HPDE6-E6E7 (cell line): ENCODE measurements at regions not wholly inside any gene's neighbourhood (a gene's known extent, or its start where the extent isn't known, plus 50 kb on each side); places are given as distances from the start of the nearest gene placed in this dataset.
A peak's percentile ranks its signal among the peaks of the same experiment; 100 is the strongest.

Experiments used
- DNase-seq: peaks from one replicate; pipeline ENCODE4 v3.0.0; 2011; ENCODE audit warnings: missing footprints; ENCODE audit errors: extremely low spot score

DNA sequence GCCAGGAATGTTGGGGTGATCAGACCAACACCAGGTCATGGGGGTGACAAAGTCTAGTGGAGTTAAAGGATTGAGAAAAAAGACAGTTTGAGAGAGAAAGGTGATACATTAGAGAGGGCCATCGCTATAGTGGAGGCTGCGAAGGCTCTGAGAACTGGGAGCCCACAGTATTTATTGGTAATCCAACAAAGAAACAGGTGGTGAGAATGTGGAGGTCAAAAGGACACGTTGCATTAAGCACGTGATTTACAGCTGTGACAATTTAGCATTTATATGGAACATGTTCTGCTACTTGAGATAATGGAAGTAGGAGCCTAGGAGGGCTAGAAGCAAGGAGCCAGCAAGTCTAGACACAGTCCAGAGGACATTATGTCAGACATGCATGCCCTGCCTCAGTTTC, 2086.5 kb upstream of the C9orf72 start:
- DNase-seq, result no peak

DNA sequence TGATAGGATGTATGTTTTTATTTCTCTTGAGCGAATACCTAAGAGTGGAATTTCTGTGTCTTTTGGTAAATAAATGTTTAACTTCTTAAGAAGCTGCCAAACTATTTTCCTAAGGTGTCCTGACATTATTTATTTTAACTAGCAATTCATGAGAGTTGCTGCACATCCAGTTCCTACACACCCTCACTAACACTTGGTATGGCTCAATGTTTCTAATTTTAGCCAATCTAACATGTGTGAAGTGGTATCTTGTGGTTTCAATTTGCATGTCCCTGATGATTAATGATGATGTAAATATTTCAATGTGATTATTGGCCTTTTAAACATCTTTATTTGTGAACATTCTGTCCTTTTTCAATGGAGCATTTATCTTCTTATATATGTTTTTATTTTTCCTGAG, 2095.5 kb upstream of the C9orf72 start:
- no peak for DNase-seq

DNA sequence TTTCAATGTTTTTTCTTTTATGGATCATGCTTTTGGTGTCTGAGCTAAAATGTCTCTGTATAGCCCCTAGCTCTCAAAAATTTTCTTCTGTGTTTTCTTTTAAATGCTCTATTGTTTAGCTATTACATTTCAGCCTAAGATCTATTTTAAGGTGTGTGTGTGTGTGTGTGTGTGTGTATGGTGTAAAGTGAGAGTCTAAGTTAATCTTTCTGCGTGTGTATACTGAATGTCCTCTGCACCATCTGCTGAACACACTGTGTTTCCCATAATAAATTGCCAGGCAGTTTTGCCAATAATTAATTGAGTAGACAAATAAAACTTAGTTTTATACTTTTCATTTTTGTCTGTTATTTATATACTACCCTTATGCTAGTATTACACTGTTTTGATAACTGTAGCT, 2096.3 kb upstream of the C9orf72 start:
- no peak for DNase-seq

DNA sequence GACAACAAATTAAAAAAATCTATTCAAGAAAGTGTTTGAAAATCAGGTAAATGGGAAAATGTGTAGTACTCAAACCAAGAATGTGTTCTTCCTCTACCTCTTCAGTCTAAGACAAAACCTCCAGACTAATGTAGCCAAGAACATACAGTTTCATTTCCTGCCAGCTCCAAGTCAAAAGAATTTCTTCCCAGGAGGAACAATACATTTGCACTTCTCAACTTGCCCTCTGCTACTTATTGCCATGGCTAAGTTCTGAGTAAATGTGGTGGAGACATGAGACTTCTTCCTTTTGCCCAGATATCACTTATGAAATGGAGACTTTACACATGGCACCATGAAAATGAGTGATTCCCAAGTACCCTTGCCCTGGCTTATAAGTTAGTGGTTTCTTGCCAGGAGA, 2112.2 kb upstream of the C9orf72 start:
- DNase-seq, result no peak

DNA sequence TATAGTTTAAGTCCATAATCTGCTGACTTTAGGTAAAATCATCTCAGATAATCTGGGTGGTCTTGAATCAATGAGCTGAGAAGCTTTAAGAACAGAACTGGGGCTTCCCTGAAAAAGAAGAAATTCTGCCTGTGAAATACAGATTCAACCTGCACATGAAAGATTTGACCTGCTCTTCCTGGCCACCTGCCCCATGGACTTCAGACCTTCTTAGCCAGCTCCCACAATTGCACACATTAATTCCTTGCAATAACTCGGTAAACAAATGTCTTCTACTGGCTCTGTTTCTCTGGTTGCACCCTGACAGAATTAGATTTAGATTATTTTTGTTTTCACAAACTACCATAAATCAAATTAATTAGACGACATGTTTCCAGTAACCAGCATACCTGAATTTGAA, 2117.9 kb upstream of the C9orf72 start:
- no peak for DNase-seq

DNA sequence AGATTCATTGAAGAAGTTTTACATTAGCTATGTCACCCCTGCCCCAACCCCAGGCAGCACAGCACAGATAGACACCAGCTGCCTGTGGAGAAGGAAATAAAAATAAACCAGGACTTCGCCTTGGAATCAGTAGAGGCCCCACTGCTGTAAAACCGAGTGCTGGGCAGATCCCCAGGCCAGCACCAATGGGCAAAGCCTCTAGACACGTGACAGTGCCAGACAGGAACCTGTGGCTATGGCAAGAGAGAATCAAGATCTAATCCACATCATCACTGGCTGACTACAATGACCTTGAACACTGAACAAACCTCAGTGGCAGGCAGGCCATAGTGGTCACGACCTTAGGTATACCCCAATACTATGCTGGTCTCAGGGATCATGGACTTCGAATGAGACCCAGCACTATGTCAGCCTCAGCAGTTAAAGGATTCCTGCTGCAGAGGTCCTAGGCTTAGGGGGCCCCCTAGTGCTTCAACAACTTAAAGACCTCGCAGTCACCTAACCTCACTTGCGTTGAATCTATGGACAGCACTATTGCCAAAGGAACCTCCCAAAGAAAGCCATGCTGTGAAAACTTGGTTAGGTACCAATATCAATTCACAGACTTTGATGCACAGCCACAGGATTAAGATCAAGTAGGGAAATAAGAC, 2118.6 kb upstream of the C9orf72 start:
- peak; percentile 6 for DNase-seq

DNA sequence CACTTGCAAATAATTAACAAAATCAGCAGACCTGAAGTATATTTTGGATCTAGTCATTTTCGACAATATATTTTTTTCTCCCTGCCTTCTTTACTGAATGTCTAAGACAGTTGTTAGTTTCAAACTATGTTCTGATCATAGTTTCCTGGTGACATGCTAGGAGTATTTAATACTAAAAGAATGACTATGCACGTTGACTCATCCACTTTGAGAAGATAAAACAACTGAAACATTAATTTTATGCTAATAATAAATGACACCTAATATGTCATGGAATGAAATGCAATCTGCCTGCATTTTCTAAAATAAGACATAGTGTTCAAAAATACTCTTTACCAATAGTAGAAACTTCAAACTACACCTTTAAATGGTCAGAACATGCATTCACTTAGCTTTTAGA, 2123.7 kb upstream of the C9orf72 start:
- peak; percentile 6 for DNase-seq

DNA sequence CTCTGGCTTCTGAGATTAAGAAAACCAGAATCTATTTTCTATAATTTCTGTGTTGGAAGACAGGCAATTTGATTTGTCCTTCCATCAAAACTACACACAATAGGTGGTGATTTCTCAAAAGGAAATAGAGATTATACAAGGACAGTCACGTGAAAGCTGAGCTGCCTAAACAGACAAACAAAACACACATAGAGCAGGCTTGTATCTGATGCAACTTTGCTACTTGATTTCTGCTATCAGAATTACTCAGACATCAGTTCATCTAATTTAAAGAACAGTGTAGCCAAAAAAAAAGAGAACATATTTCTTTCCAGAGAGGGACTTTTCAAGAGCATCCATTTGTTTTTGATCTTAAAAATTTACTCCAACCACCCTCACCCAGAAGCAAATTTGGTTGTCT, 2128.3 kb upstream of the C9orf72 start:
- DNase-seq, result no peak

DNA sequence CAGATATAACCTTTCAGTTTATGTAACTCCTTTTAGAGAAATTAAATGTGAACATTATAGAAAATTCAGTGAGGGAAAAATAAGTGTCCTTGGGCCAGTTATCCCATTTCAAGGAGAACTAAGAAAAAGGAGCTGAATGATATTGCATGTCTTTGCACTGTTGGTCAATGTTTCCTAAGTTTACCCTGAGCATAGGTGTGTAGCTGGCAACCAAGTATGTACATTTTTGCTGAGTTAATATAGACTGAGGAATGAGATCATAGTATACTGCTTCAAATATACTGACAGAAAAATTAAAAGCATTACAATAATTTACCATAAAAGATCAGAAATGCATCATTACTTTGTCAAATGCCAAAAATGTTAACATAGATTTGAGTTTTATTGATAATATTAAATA, 2128.7 kb upstream of the C9orf72 start:
- no peak for DNase-seq

DNA sequence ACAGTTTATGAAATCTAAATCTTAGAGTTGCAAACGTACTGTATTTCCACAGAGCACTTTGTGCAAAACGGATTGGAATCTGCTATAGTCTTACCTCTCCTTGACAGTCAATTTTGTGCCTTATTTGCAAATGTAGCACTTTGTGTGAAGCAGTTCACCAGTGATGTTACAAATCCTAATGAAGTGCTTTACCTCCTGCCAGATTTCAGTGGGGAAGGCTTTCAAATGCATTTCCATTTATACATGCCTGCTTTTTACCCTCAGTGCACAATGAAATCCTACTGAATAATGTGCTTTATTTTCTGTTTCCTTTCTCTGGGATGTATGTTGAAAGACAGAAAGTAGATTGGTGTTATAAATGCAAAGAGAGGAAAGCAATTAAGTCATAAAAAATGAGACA, 2141.6 kb upstream of the C9orf72 start:
- no peak for DNase-seq

DNA sequence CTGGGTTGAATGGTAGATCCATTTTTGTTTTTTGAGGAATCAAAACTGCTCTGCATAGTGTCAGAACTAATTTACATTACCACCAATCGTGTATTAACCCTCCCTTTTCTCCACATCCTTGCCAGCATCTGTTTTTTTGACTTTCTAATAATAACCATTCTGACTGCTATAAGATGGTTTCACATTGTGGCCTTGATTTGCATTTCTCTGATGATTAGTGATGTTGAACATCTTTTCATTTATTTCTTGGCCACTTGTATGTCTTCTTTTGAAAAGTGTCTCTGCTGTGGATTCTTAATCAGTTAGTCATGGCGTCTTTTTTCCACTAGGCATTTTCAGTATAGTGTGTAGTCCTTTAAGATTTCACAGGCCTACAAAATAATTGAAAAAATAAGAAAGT, 2144.3 kb upstream of the C9orf72 start:
- DNase-seq, result no peak

DNA sequence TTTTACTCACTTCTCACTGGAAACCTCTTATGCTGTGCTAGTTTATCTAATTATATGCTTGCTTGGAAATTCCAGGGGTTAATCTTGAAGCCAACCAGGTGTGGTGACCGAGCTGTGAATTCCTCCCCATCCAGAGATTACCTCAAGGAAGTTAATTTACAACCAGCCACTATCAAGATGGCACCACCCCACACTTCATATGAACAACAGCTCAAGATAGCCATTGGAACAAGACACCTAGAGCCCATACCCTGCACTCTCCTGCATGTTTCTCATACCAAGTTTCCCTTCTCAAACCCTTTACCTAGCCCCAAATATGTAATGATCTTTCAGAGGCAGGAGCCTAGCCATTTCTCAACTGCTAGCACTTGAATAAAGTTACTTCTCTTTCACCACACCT, 2156.9 kb upstream of the C9orf72 start:
- DNase-seq, result no peak

DNA sequence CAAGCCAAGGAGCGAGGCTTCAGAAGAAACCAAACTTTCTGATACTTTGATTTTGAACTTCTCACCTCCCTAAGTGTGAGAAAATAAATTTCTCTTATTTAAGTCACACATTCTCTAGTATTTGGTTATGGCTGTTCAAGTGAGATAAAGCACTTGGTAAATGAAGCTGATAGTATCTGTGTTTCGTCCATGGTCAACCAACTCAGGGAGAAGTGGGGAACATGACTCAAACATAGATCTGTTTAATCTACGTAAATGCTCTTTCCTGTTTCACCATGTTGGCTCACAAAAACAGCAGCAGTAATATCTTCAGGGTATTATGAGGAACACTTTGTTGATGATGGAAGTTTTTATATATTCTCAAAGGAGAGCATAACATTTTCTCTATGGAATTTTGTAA, 2167.2 kb upstream of the C9orf72 start:
- DNase-seq, result no peak

DNA sequence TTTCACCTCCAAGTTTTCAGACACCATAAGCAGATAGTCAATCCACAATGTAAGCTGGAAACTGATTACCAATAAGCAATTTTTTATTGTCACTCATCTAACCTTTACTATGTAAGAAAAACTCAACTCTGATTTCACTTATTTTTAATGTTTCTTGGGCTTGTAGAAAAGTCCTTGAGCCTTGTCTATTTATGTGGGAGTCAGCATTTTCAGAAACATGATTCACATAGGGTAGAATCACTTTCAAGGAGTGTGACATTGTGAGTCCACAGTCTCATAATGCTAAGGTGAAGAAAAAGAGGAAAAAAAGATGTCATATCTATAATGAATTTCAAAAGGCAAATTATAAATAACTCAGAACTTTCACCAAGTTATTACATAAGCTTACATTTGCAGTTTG, 2167.9 kb upstream of the C9orf72 start:
- no peak for DNase-seq

DNA sequence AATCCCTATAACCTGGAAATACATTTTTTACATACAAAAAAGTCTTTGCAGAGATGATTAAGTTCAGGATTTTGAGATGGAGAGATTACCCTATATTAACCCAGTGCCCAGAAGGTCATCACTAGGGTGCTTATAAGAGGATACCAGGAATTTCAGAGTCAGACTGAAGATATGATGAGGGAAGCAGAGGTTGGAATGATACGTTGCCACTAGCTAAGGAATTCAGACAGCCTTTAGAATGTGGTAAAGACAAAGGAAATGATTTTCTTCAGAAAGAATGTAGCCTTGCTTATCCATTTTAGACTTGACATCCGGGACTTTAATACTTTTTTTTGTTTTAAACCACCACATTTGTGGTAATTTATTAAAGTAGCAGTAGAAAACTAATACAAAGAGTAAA, 2176.8 kb upstream of the C9orf72 start:
- no peak for DNase-seq

DNA sequence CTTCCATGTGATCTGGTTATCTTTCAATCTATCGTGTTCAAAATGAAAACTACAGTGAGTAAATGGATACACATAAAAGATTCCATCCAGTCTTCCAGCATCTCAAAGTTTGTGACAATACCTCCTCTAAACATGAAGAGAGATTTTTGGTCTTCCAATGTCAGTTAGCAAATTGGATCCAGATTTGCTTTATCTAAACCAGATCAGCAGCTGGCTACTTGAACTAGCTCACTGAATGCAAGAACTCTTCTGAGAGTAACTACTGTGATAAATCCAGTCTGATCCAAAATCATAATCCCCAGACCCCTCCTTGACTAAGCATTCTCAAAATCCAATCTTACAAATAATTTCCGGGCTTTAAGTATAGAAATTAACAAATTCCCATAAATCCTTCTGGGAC, 2177.9 kb upstream of the C9orf72 start:
- no peak for DNase-seq

DNA sequence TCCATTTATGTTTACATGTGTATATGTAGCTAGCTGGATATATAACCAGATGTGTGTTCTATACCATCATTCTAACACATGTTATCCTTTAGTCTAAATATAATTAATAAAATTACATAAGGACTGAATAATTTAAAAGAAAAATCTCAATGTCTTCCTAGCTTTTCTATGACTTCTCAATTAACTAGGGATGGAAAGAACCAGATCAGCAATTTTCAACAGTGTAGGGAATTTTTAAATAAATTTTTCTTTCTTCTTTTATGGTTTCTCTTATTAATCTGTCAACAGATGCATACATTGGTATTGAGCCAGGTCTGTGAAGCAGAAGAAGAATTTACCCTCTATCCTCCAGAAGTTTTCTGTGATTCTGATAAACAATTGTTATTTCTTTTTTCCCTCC, 2180.4 kb upstream of the C9orf72 start:
- no peak for DNase-seq

DNA sequence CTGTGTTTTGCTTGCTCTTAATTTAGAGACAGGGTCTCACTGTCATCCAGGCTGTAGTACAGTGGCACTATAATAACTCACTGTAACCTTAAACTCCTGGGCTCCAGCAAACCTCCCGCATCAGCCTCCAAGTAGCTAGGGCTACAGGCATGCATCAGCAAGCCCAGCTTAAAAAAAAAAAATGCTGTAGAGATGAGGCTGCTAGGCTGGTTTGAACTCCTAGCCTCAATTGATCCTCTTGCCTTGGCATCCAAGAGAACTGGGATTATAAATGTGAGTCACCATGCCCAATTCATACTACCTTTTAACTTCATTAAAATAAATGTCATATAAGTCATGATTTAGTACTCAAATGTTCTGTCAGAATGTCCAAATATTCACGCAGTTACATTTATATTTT, 2195.7 kb upstream of the C9orf72 start:
- no peak for DNase-seq

DNA sequence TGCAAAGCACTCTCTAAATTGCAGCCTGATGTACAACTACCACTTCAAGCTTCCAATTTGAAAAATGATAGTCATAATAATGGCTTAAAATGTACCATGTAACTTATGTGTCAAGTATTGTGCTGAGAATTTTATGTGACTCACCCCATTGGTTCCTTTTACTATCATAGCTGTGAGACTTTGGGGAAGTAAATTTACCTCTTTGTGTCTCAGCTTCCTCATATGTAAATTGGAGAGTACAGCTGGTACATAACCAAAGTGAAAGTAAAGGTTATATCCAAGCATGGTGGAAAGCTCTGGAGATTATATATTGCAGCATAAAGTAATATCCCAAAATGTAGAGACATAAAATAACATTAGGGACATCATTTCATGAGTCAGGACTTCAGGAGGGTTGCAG, 2200.4 kb upstream of the C9orf72 start:
- DNase-seq, result no peak

DNA sequence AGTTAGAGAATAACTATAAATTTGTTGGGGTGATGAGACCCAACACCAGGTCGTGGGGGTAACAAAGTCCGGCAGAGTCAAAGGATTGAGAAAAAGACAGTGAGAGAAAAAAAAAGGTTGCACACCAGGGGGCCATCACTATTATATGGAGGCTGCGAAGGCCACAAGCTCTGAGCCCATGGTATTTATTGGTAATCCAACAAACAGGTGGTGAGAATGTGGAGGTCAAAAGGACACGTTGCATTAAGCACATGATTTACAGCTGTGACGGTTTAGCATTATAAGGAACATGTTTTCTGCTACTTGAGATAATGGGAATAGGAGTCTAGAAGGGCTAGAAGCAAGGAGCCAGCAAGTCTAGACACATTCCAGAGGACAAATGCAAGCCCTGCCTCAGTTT, 2202.2 kb upstream of the C9orf72 start:
- DNase-seq, result no peak

DNA sequence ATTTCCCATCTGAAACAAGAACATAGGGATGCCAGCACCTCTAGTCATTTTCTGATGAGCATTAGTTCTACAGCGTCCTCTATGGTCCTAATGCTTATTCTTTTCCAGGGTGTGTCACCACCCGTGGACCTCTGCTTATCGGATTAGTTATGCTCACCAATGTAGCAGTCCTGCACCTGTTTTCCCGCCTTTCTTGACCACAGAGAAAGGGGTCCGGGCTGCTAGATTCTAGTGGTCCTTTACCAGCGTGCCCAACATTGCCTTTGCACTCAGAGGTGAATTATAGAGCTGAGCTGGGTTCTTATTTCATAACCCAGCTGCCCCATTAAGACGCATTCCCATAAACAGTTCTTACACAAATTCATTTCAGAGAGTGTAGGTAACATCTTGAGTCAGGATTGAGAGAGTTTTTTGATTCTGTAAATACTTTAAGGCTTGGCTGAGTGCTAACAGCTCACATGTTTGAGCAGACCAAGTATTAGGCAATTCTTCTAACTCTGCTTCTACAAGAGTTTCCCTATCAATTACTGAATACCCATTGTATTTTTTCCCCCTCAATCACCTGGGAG, 2205.1 kb upstream of the C9orf72 start:
- no peak for DNase-seq

DNA sequence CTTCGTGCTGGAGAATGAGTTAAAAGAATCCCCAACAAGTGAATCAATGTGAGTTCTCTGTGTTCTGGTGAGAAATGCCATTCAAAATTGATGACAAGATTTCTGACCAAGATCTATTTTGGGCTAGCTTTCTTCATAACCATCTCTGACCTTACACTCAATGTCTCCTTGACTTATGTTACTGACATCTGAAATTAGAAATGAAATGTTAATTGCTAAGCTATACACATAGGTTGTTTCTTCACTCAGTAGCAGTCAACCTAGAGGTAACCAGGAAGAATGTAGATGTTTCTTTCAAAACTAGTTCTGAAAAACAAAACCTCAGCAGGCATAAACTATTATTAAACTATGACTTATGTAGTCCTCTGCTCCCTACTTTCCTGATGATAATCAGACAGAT, 2220.7 kb upstream of the C9orf72 start:
- DNase-seq, result no peak

DNA sequence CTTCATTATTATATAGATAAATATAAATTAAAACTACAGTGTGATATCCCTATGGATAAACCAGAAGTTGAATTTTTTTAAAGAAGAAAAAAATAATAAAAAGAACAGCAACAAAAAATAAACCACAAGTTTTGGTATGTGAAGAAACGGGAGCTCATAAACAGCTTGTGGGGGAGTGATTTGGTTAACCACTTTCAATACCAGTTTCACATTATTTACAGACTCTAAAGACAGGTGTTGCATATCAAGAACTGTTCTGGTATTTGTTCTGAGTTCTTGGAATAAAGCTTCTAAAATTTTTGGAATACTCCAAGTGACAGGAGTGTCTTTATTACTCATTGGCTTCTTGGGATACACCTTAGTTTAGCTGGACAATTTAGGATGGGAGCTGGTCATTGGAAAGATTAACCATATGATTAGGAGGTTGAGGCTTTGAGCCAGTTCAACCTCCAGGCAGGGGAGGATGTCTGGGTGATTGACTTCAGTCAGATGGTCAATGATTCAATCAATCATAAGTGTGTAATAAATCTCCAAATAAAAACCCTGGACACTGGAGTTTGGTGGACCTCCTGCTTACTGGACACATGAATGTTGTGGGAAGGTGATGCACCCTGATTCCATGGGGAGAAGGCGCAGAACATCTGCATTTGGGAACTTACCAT, 2223.1 kb upstream of the C9orf72 start:
- no peak for DNase-seq

DNA sequence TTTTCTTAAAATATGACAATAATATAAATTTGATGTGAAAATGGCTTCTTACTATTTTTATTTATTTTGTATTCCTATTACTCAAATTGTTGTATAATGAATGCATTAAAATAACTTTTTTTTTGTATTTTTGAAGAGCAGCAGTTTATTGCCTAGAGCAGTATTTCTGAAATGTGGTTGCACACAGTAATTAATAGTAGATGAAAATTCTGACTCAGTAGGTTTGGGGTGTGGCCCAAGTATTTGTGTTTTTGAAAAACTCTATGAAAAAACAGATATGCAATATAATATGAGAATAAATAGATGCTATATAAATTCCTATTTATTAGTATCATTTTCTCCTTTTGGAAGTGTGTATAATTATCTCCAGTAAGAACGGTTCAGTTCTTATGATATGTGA, 2225.3 kb upstream of the C9orf72 start:
- no peak for DNase-seq
